ENCODE measurements at regions not wholly inside any gene's neighbourhood (a gene's known extent, or its start where the extent isn't known, plus 50 kb on each side); places are given as distances from the start of the nearest gene placed in this dataset.

- TF ChIP-seq FOS (IDR thresholded peaks at IDR 0.05; ENCODE audit: borderline replicate concordance, insufficient read depth, low read length) (no peak), CTCF (IDR thresholded peaks at IDR 0.05; ENCODE audit: extremely low read depth in 1 of 2, insufficient read depth in 1 of 2, low read depth in 1 of 2, low read length in 2 of 2) (no peak)
Observed at GRCh38 chr5:8366266-8366665, 497.3 kb downstream of the MTRR start.

Data from endothelial cell of umbilical vein (primary cell).